SK-N-SH treated with all-trans-retinoic acid at 6 μM for 48 hours (cell line): ENCODE measurements at regions not wholly inside any gene's neighbourhood (a gene's known extent, or its start where the extent isn't known, plus 50 kb on each side); places are given as distances from the start of the nearest gene placed in this dataset.

ENCODE experiments used
- ATAC-seq: fragments of 200-7000 bp; cut with Tn5 transposase; 3 replicates; pipeline ENCODE4 v1.9.1; 2020; ENCODE audit warnings: mild to moderate bottlenecking, moderate library complexity
- ARNTL ChIP-seq: fragments of 450-650 bp; formaldehyde crosslinking; IDR thresholded peaks from 2 replicates; pipeline ENCODE4 v1.5.0; 2020; ENCODE audit warnings: low read depth, mild to moderate bottlenecking, moderate library complexity, borderline replicate concordance
- BACH2 ChIP-seq: fragments of 250-450 bp; sonication (Bioruptor Pico); IDR thresholded peaks from 2 replicates; pipeline ENCODE4 v1.9.0; 2021; ENCODE audit warnings: mild to moderate bottlenecking, borderline replicate concordance
- CSDC2 ChIP-seq: fragments of 250-450 bp; sonication (Bioruptor Pico); IDR thresholded peaks from 2 replicates; pipeline ENCODE4 v1.5.0; 2020; ENCODE audit warnings: mild to moderate bottlenecking, moderate library complexity
- ESRRG ChIP-seq: fragments of 250-450 bp; sonication (Bioruptor Pico); IDR thresholded peaks from 2 replicates; pipeline ENCODE4 v1.6.1; 2021; ENCODE audit warnings: mild to moderate bottlenecking
- GLIS3 ChIP-seq: fragments of 250-450 bp; sonication (Bioruptor Pico); IDR thresholded peaks from 2 replicates; pipeline ENCODE4 v1.5.0; 2020; ENCODE audit warnings: mild to moderate bottlenecking, moderate library complexity
- ISL1 ChIP-seq: fragments of 250-450 bp; sonication (Bioruptor Pico); IDR thresholded peaks from 2 replicates; pipeline ENCODE4 v2.1.2; 2022; ENCODE audit warnings: mild to moderate bottlenecking, moderate library complexity
- OSR1 ChIP-seq: fragments of 250-450 bp; sonication (Bioruptor Pico); IDR thresholded peaks from 2 replicates; pipeline ENCODE4 v1.8.0; 2022; ENCODE audit warnings: moderate library complexity, mild to moderate bottlenecking, inconsistent platforms
- PPARA ChIP-seq: fragments of 250-450 bp; sonication (Bioruptor Pico); IDR thresholded peaks from 2 replicates; pipeline ENCODE4 v1.5.0; 2020; ENCODE audit warnings: mild to moderate bottlenecking, borderline replicate concordance
- RARB ChIP-seq: fragments of 250-450 bp; sonication (Bioruptor Pico); IDR thresholded peaks from 2 replicates; pipeline ENCODE4 v1.8.0; 2021; ENCODE audit warnings: mild to moderate bottlenecking, moderate library complexity
- SNAI2 ChIP-seq: fragments of 250-450 bp; sonication (Bioruptor Pico); IDR thresholded peaks from 2 replicates; pipeline ENCODE4 v1.5.0; 2020; ENCODE audit warnings: mild to moderate bottlenecking, moderate library complexity
- TCF4 ChIP-seq: fragments of 250-450 bp; sonication (Bioruptor Pico); IDR thresholded peaks from 2 replicates; pipeline ENCODE4 v1.8.0; 2021; ENCODE audit warnings: mild to moderate bottlenecking, moderate library complexity, borderline replicate concordance
- TOX ChIP-seq: fragments of 250-450 bp; sonication (Bioruptor Pico); IDR thresholded peaks from 2 replicates; pipeline ENCODE4 v1.8.0; 2021; ENCODE audit warnings: mild to moderate bottlenecking, moderate library complexity, borderline replicate concordance
- ZC3H10 ChIP-seq: fragments of 250-450 bp; sonication (Bioruptor Pico); IDR thresholded peaks from 2 replicates; pipeline ENCODE4 v1.5.1; 2021; ENCODE audit warnings: mild to moderate bottlenecking, moderate library complexity
- ZFP3 ChIP-seq: fragments of 250-450 bp; sonication (Bioruptor Pico); IDR thresholded peaks from 2 replicates; pipeline ENCODE4 v1.5.0; 2020; ENCODE audit warnings: mild to moderate bottlenecking, moderate library complexity
- ZFP30 ChIP-seq: fragments of 450-650 bp; formaldehyde crosslinking; IDR thresholded peaks from 2 replicates; pipeline ENCODE4 v1.5.0; 2022; ENCODE audit warnings: mild to moderate bottlenecking, moderate library complexity
- ZNF565 ChIP-seq: fragments of 450-650 bp; formaldehyde crosslinking; conservative IDR thresholded peaks from 2 replicates; pipeline ENCODE4 v1.5.0; 2020; ENCODE audit warnings: low read depth, mild to moderate bottlenecking, moderate library complexity
- ZNF70 ChIP-seq: fragments of 450-650 bp; formaldehyde crosslinking; IDR thresholded peaks from 2 replicates; pipeline ENCODE4 v1.5.0; 2020; ENCODE audit warnings: mild to moderate bottlenecking, moderate library complexity
- ZNF8 ChIP-seq: fragments of 450-650 bp; formaldehyde crosslinking; IDR thresholded peaks from 2 replicates; pipeline ENCODE4 v1.5.0; 2020; ENCODE audit warnings: mild to moderate bottlenecking, moderate library complexity
- TF ChIP-seq, protein P1 (sequence below): fragments of 250-450 bp; sonication (Bioruptor Pico); IDR thresholded peaks from 2 replicates; pipeline ENCODE4 v1.8.0; 2021; ENCODE audit warnings: low read depth, mild to moderate bottlenecking, moderate library complexity, borderline replicate concordance
- TF ChIP-seq, protein P2 (sequence below): fragments of 250-450 bp; sonication (Bioruptor Pico); IDR thresholded peaks from 2 replicates; pipeline ENCODE4 v1.8.0; 2020; ENCODE audit warnings: mild to moderate bottlenecking, moderate library complexity, borderline replicate concordance
- TF ChIP-seq, protein P3 (sequence below): fragments of 250-450 bp; sonication (Bioruptor Pico); IDR thresholded peaks from 2 replicates; pipeline ENCODE4 v1.5.0; 2020; ENCODE audit warnings: mild to moderate bottlenecking, moderate library complexity
- TF ChIP-seq, protein P4 (sequence below): fragments of 250-450 bp; sonication (Bioruptor Pico); IDR thresholded peaks from 2 replicates; pipeline ENCODE4 v1.5.1; 2020; ENCODE audit warnings: low read depth, mild to moderate bottlenecking, moderate library complexity

DNA sequence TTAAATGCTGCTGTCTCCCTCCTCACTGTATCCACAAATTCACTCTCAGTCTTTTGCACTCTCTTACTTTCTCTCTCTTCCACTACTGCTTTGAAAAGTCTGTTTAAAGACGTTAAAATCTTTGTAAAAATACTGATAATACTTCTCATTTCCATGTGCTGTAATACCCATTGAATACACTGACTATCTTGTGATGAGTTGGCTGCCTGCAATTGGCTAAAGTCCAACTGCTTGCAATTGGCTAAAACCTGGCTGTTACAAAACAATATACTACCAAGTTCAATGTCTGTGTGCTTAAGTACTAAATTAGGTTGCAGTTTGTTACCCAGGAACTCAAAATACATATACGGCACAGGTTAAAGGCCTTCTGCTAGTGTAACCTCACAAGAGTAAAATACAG lies 264.8 kb downstream of the THBS2 start (continued):
- TF ChIP-seq ISL1 (no peak), PPARA (no peak), ZFP30 (no peak), BACH2 (no peak), ESRRG (CRISPR knock-in tag) (no peak)
- TF ChIP-seq, all 23 proteins: peak for 0

DNA sequence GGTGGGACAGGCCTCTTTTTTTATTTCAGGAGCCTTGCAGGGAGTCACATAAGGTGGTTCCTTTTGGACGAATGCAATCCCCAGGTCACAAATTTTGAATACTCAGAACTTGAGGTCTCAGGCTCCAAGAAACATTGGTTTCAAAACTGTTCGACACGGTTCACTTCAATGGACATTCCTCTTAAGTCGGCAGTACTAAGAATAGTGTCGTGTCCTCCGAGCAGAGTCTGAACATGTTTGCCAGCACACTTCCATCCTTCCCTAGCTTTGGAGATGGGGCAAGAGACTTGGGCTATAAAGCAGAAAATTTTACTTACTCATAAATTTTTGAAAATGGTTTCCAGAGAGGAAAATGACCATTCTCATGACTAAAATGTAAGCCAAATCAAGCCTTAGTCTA lies 265.4 kb downstream of the THBS2 start:
- no peak for TF ChIP-seq ZNF8
- TF ChIP-seq ZFP30, result no peak
- TF ChIP-seq RARB, result no peak
- TF ChIP-seq, protein P1, sequence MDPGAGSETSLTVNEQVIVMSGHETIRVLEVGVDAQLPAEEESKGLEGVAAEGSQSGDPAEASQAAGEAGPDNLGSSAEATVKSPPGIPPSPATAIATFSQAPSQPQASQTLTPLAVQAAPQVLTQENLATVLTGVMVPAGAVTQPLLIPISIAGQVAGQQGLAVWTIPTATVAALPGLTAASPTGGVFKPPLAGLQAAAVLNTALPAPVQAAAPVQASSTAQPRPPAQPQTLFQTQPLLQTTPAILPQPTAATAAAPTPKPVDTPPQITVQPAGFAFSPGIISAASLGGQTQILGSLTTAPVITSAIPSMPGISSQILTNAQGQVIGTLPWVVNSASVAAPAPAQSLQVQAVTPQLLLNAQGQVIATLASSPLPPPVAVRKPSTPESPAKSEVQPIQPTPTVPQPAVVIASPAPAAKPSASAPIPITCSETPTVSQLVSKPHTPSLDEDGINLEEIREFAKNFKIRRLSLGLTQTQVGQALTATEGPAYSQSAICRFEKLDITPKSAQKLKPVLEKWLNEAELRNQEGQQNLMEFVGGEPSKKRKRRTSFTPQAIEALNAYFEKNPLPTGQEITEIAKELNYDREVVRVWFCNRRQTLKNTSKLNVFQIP, result no peak
- no peak for TF ChIP-seq BACH2
- no peak for TF ChIP-seq CSDC2 (CRISPR knock-in tag)
- TF ChIP-seq ZFP3 (CRISPR knock-in tag), result no peak
- TF ChIP-seq, protein P2, sequence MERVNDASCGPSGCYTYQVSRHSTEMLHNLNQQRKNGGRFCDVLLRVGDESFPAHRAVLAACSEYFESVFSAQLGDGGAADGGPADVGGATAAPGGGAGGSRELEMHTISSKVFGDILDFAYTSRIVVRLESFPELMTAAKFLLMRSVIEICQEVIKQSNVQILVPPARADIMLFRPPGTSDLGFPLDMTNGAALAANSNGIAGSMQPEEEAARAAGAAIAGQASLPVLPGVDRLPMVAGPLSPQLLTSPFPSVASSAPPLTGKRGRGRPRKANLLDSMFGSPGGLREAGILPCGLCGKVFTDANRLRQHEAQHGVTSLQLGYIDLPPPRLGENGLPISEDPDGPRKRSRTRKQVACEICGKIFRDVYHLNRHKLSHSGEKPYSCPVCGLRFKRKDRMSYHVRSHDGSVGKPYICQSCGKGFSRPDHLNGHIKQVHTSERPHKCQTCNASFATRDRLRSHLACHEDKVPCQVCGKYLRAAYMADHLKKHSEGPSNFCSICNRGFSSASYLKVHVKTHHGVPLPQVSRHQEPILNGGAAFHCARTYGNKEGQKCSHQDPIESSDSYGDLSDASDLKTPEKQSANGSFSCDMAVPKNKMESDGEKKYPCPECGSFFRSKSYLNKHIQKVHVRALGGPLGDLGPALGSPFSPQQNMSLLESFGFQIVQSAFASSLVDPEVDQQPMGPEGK (CRISPR knock-in tag), result no peak
- no peak for TF ChIP-seq TCF4
- no peak for TF ChIP-seq ZNF70 (CRISPR knock-in tag)
- no peak for TF ChIP-seq ZNF565 (CRISPR knock-in tag)
- no peak for TF ChIP-seq PPARA
- TF ChIP-seq, protein P3, sequence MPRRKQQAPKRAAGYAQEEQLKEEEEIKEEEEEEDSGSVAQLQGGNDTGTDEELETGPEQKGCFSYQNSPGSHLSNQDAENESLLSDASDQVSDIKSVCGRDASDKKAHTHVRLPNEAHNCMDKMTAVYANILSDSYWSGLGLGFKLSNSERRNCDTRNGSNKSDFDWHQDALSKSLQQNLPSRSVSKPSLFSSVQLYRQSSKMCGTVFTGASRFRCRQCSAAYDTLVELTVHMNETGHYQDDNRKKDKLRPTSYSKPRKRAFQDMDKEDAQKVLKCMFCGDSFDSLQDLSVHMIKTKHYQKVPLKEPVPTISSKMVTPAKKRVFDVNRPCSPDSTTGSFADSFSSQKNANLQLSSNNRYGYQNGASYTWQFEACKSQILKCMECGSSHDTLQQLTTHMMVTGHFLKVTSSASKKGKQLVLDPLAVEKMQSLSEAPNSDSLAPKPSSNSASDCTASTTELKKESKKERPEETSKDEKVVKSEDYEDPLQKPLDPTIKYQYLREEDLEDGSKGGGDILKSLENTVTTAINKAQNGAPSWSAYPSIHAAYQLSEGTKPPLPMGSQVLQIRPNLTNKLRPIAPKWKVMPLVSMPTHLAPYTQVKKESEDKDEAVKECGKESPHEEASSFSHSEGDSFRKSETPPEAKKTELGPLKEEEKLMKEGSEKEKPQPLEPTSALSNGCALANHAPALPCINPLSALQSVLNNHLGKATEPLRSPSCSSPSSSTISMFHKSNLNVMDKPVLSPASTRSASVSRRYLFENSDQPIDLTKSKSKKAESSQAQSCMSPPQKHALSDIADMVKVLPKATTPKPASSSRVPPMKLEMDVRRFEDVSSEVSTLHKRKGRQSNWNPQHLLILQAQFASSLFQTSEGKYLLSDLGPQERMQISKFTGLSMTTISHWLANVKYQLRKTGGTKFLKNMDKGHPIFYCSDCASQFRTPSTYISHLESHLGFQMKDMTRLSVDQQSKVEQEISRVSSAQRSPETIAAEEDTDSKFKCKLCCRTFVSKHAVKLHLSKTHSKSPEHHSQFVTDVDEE (CRISPR knock-in tag), result no peak
- no peak for TF ChIP-seq TOX (CRISPR knock-in tag)
- TF ChIP-seq GLIS3 (CRISPR knock-in tag), result no peak
- TF ChIP-seq, protein P4, sequence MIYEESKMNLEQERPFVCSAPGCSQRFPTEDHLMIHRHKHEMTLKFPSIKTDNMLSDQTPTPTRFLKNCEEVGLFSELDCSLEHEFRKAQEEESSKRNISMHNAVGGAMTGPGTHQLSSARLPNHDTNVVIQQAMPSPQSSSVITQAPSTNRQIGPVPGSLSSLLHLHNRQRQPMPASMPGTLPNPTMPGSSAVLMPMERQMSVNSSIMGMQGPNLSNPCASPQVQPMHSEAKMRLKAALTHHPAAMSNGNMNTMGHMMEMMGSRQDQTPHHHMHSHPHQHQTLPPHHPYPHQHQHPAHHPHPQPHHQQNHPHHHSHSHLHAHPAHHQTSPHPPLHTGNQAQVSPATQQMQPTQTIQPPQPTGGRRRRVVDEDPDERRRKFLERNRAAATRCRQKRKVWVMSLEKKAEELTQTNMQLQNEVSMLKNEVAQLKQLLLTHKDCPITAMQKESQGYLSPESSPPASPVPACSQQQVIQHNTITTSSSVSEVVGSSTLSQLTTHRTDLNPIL (CRISPR knock-in tag), result no peak
- TF ChIP-seq OSR1 (CRISPR knock-in tag), result no peak
- TF ChIP-seq ISL1, result no peak
- TF ChIP-seq SNAI2 (CRISPR knock-in tag), result no peak
- TF ChIP-seq, all 23 proteins: peak for 0
- ATAC-seq, result no peak

DNA sequence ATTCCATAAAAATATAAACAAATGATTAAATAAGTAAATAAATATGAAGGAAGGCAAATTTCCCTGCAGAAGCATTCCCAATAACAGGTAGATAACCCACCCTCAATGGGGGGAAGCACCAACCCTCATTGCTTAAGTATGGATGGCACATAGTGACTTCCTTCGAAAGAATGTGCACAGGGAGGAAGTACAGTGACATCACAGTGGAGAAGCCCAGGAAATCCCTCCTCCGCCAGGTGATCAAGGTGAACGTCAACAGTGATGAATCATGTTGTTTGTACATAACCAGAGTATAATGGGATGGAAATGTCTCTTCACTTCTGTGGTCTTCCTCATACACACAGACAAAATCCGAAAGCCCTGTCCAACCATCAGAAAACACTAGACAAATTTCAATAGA lies 267.9 kb downstream of the THBS2 start:
- no peak for TF ChIP-seq BACH2
- TF ChIP-seq, protein P4 (CRISPR knock-in tag), result no peak
- TF ChIP-seq, protein P1, result no peak
- no peak for TF ChIP-seq ARNTL (CRISPR knock-in tag)
- TF ChIP-seq ZC3H10, result no peak
- TF ChIP-seq, all 23 proteins: peak for 0
- no peak for ATAC-seq
